Nucleus accumbens (tissue), 56 donors: ENCODE measurements at regions not wholly inside any gene's neighbourhood (a gene's known extent, or its start where the extent isn't known, plus 50 kb on each side); places are given as distances from the start of the nearest gene placed in this dataset.

Experiments
- DNase-seq, 56 donors: peaks; one replicate each; lab custom pipeline; 2025; lab: John Stamatoyannopoulos, UW

GRCh38 chr13:50712456-50712855 lies 131.0 kb downstream of the DLEU7 start:
- no peak for DNase-seq

DNA sequence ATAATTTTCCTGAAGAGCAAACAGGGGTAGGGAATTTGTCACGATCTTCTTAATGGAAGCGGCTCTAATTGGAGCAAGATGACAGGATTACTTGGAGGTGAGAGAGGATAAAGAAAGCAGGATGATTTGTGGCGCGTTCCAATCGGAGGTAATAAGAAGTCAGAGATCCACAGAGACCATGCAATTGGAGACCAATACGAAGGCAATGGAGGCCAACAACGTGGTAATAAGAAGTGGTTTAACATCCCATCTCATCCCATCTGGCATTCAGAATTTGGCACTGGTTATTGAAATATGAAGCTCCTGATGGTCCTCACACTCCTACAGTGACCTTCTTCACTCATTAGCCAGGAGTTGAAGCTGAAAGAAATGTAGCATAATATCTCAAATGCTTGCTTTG lies 130.6 kb downstream of the DLEU7 start:
- DNase-seq = no peak

DNA sequence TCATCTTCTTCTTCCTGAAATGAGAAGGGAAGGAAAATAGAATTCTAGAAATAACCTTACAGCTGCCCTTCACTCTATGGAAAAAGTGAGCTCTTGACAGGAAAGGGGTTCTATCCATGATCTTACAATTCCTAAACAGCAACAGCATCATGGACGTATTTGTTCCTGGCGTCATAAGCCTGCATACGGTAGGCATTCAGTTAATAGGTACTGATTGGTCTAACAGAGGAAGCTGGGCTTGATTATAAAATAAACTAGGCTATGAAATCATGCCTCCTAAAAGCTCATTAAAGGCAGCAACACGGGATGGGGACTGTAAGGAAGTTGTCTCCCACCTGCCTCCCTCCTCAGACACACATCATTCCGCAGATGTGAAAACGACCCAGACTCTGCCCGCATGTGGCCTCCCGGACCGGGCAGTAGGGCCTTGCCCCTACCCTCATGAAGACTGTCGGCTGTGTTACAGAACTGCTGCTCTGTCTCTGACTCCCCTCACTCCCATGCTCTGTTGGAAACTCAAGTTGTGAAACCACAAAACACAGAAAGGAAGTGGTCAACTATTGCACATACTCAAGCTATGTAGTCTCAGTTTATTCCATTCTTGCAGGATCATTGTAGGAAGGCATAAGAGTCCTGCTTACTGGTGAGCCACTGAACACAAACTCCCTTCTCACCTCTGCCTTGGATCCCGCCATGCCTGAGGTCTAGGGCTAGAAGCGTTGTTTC lies 129.8 kb downstream of the DLEU7 start:
- peak in 2 of 56 donors; percentile 11 to 14 for DNase-seq

- DNase-seq = no peak
These were observed 128.6 kb downstream of the DLEU7 start for GRCh38 chr13:50714891-50715290.

DNA sequence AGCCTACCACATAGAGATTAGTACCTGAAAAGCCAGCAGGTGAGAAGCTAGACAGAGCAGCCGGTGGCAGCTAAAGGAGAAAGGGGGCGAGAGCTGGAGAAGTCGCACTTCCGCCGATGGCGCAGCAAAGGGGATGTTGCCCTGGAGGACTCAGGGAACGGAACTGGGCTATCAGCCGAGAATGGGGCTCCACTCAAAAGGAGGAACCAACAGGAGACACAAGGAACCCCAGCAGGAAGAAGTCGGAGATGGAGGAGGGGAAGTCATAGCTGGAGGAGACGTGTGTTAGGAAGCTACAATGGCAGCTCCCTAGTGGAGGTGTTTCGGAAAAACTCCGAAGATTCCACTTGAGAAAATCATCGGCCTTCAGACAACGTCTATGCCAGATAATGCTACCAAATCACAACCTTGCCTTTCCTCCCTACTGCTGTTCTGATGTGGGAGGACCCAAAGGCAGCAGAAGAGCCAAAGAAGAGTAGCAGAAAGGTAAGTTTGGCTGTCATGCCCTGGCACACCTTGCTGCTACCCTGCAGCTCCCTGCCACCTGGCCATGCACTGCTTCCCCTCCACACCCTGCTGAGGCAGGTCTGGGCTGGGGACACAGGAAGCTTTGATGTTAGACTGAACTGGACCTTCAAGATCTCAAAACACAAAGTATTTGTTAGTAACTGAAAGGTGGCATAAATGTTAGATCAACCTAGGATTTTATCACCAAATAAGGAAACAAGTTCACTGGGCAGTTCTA lies 127.9 kb downstream of the DLEU7 start:
- peak in 26 of 56 donors; percentile 1 to 66 (median 15) for DNase-seq

- no peak for DNase-seq
These were observed 122.4 kb downstream of the DLEU7 start for GRCh38 chr13:50720861-50721671.

DNA sequence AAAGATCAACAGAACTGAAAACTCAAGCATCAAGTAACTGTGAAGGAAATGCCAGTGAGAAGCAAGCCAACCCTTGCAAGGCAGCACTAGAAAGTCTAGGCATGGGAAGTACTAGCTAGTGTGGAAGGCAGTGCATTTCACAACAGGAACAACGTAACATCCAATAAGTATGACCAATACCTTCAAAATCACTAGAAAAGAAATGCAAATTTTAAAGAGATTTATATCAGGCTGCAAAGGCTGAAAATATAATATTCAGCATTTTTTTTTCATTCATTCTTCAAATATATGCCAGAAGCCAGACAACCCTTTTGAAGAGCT lies 121.9 kb downstream of the DLEU7 start:
- DNase-seq = no peak

DNA sequence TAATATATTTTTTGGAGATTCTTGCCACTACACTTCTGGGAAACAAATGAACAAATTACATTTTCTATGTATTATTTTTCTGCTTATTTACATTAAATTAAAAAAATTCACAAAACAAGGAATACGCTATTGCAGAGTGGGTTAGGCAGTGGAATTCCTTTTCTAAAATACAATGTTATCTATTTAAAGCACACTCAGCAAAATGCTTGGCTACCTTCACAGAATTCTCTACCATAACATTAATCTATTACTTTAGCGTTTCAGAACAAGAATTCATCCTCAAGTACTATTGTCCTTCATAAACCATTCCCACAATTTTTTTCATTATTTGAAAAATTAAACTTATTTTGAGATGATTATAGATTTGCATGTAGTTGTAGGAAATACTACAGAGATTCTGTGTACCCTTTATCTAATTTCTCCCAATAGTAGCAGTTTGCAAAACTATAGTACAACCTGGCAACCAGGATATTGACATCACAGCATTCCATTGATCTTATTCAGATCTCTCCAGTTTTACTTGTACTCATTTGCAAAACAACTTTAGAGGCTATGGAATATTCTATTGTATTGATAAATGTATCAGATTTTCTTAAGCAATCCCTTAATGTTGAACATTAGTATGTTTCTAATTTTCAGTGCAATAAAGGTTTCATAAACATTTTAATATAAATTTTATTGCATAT lies 120.9 kb downstream of the DLEU7 start:
- no peak for DNase-seq

DNA sequence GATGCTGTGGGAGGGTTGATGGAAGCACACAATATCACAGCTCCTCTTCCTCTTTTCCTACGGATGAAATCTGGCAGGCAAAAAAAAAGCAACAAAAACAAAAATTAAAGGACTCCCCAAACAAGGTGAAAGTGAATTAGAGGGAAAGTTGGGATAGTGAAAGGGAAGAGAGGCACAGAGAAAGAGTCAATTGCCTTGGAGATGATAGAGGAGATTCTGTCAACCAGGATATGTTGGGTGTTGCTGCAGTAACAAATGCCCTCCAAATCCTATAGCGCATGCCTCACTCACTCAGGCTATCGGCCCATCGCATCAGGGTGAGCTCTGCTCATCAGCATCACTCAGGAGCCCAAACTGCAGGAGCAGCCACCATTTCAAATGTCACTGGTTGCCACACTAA lies 119.1 kb downstream of the DLEU7 start:
- no peak for DNase-seq

GRCh38 chr13:50724913-50725312 lies 118.6 kb downstream of the DLEU7 start:
- no peak for DNase-seq

GRCh38 chr13:50726164-50726563 lies 117.3 kb downstream of the DLEU7 start:
- no peak for DNase-seq

- DNase-seq = no peak
These were observed 114.3 kb downstream of the DLEU7 start for GRCh38 chr13:50729177-50729576.

DNA sequence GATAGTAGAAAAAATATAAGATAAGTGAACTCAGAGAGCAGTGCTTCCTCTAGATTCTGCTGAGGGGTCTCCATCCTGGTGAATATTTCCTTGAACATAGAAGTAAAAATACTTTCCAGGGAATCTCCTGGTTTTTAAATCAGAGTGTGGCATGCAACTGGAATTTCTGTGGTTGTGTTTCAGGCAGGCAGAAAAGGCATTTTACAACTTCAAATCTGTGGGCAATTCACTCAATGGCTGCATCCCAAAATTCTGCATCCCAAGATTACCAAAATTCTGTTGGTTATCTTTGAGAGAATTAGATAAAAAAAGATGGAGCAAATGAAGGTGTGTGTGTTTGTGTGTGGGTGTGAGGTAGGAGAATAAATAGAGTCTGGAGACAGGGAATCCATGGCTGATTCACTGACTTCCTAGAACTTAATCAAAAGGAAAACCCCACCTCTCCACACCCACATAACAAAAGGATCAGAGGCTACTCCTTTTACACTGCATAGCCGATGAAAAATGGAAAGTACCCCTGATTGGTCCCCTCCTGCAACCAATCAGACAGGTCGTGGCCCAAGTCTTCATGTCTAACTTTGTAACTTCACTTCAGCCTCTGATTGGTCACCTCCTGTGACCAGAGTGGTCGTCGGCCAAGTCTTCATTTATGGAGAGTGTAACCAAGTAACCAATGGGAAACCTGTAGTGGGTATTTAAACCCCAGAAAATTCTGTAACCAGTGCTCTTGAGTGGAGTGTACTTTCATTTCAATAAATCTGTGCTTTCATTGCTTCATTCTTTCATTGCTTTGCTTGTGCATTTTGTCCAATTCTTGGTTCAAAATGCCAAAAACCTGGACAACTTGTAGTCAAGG lies 112.8 kb downstream of the DLEU7 start:
- no peak for DNase-seq

- no peak for DNase-seq
These were observed 112.1 kb downstream of the DLEU7 start for GRCh38 chr13:50731400-50731799.

DNA sequence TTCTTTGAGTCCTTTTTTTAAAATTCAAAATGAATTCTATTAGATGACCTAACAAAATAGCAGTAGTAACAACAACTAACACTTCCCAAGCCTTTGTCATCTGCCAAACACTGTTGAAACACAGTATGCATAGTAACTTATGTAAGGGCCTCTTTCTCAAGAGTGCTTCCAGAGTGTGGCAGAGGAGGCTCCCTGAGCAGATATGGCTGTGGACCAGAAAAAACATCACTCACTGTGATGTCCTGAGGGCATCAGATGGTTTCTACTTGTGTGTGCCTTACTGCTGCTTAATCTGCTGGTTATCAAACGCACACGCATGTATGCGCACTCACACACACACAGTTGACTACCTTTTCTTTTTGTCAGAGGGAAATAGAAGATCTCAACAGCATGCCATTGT lies 110.8 kb downstream of the DLEU7 start:
- no peak for DNase-seq

DNA sequence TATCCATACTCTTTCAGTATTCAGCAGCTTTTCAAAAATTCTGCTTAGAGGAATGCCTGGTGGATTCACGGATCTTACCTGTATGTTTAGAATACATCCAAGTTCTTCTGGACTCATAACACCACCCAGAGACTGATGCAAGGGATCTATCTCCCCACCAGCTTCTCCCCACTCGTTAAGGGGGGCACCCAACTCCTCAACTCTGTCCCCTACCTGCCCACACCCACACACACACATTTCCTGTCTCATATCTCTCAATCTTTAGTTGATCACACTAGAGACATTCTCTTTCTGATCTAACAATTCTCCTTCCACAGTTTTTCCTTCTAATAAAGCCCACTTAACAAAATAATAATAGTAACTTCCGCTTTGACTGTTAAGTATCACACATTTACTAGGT lies 110.1 kb downstream of the DLEU7 start:
- DNase-seq = no peak

- no peak for DNase-seq
These were observed 108.4 kb downstream of the DLEU7 start for GRCh38 chr13:50735071-50735470.

- no peak for DNase-seq
These were observed 103.3 kb downstream of the DLEU7 start for GRCh38 chr13:50740052-50740741.

GRCh38 chr13:50742353-50742752 lies 101.1 kb downstream of the DLEU7 start:
- DNase-seq = no peak
